Smooth muscle cell (in vitro differentiated cells): ENCODE measurements at regions not wholly inside any gene's neighbourhood (a gene's known extent, or its start where the extent isn't known, plus 50 kb on each side); places are given as distances from the start of the nearest gene placed in this dataset.

Experiments used
- DNase-seq: peaks from one replicate; lab custom pipeline; 2025; ENCODE audit not compliant: unreplicated experiment; lab: John Stamatoyannopoulos, UW
- H2AFZ ChIP-seq: fragments of 200-600 bp; sonication (generic); 2 replicates; pipeline ENCODE4 v1.6.0; 2016; ENCODE audit warnings: antibody characterized with exemption, low read depth, mild to moderate bottlenecking
- H3F3A ChIP-seq: fragments of 200-600 bp; sonication (generic); 2 replicates; pipeline ENCODE4 v1.6.0; 2017; ENCODE audit warnings: antibody characterized with exemption, low read depth
- H3K27ac ChIP-seq: fragments of 200-600 bp; sonication (generic); 2 replicates; pipeline ENCODE4 v1.5.1; 2016; ENCODE audit warnings: low read depth, mild to moderate bottlenecking
- H3K27me3 ChIP-seq: fragments of 200-600 bp; sonication (generic); 2 replicates; pipeline ENCODE4 v1.6.1; 2016; ENCODE audit warnings: low read depth, mild to moderate bottlenecking
- H3K36me3 ChIP-seq: fragments of 200-600 bp; sonication (generic); 2 replicates; pipeline ENCODE4 v1.5.1; 2016; ENCODE audit warnings: low read depth
- H3K4me1 ChIP-seq: fragments of 200-600 bp; sonication (generic); 2 replicates; pipeline ENCODE4 v1.5.1; 2016; ENCODE audit warnings: low read depth
- H3K4me2 ChIP-seq: fragments of 200-600 bp; sonication (generic); 2 replicates; pipeline ENCODE4 v1.6.0; 2016; ENCODE audit warnings: mild to moderate bottlenecking
- H3K4me3 ChIP-seq: fragments of 200-600 bp; sonication (generic); 2 replicates; pipeline ENCODE4 v1.5.1; 2016; ENCODE audit warnings: mild to moderate bottlenecking
- H3K79me2 ChIP-seq: fragments of 200-600 bp; sonication (generic); 2 replicates; pipeline ENCODE4 v1.6.0; 2016; ENCODE audit warnings: low read depth, mild to moderate bottlenecking
- H3K9ac ChIP-seq: fragments of 200-600 bp; sonication (generic); 2 replicates; pipeline ENCODE4 v1.6.0; 2016; ENCODE audit warnings: low read depth
- H3K9me3 ChIP-seq: fragments of 200-600 bp; sonication (generic); replicated peaks from 2 replicates; pipeline ENCODE4 v1.5.1; 2016; ENCODE audit warnings: low read depth
- H4K20me1 ChIP-seq: fragments of 200-600 bp; sonication (generic); 2 replicates; pipeline ENCODE4 v1.6.0; 2016; ENCODE audit warnings: low read depth
- WGBS: methylation state at CpG from one replicate; pipeline ENCODE4 v1.1.7; 2016; ENCODE audit warnings: low lambda C conversion rate; 5-methylcytosine and 5-hydroxymethylcytosine counted together
- TF ChIP-seq, protein P1 (sequence below): fragments of 200-600 bp; sonication (generic); IDR thresholded peaks from 2 replicates; pipeline ENCODE4 v1.5.1; 2017; ENCODE audit warnings: borderline replicate concordance, mild to moderate bottlenecking, antibody characterized with exemption; ENCODE audit not compliant: insufficient read depth, poor library complexity, severe bottlenecking

DNA sequence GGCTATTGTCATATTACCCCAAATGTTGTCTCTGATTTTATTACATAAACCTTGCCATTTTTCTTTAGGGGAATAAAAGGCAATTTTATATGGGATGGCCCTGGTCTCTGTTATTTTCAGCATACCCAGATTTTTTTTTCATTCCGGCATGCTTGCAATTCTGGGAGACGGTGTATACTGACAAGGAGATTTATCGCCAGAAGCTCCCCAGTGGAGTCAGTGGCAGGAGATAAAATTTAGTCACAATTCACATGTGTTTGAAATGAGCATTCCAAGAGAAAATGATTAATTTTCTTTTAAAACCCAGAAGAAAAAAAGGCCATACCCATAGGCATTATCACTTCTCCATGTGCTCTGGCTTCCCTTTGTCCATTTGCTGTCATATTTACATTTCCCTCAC lies 250.8 kb upstream of the RSPO3 start:
- no peak overlapping the region for H3K4me3 ChIP-seq
- H4K20me1 ChIP-seq, result no peaks in the 10 kb centered on the region
- 87% methylated on average over 3 of the region's 3 CpGs for WGBS
- H3K36me3 ChIP-seq, result no peaks in the 10 kb centered on the region
- no peak overlapping the region for H3K27ac ChIP-seq
- no peak overlapping the region for H3K4me2 ChIP-seq
- no peaks in the 10 kb centered on the region for H3K27me3 ChIP-seq
- no peak for DNase-seq
- TF ChIP-seq, protein P1, sequence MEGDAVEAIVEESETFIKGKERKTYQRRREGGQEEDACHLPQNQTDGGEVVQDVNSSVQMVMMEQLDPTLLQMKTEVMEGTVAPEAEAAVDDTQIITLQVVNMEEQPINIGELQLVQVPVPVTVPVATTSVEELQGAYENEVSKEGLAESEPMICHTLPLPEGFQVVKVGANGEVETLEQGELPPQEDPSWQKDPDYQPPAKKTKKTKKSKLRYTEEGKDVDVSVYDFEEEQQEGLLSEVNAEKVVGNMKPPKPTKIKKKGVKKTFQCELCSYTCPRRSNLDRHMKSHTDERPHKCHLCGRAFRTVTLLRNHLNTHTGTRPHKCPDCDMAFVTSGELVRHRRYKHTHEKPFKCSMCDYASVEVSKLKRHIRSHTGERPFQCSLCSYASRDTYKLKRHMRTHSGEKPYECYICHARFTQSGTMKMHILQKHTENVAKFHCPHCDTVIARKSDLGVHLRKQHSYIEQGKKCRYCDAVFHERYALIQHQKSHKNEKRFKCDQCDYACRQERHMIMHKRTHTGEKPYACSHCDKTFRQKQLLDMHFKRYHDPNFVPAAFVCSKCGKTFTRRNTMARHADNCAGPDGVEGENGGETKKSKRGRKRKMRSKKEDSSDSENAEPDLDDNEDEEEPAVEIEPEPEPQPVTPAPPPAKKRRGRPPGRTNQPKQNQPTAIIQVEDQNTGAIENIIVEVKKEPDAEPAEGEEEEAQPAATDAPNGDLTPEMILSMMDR, result no peak
- no peaks in the 10 kb centered on the region for H3K79me2 ChIP-seq
- H3K9me3 ChIP-seq, result no peaks in the 10 kb centered on the region
- no peak overlapping the region for H2AFZ ChIP-seq
- no peaks in the 10 kb centered on the region for H3F3A ChIP-seq
- no peak overlapping the region for H3K9ac ChIP-seq
- no peaks in the 10 kb centered on the region for H3K4me1 ChIP-seq

DNA sequence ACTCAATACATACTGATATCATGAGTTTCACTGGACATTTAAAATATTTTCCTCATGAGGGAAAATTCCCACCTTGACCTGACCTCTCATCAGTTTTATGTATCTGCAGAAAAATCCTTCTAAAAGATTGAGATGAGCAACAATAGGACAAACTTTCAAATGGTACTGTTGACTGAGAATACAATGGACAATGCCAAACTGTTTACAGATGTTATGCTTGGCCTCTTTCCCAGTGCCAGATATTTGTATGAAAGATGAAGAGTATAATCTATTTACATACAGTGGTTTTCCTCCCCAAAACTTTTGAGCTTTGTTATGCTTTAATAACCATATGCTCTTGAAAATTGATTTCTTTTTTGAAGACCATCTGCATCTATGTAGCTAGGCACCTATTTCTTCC lies 245.1 kb upstream of the RSPO3 start:
- Histone ChIP-seq H3K79me2 (no peaks in the 10 kb centered on the region), H3K4me1 (no peaks in the 10 kb centered on the region), H2AFZ (no peak overlapping the region), H3K36me3 (no peaks in the 10 kb centered on the region), H3K4me2 (no peak overlapping the region), H3K9me3 (no peaks in the 10 kb centered on the region), H3K4me3 (no peak overlapping the region), H3K9ac (no peak overlapping the region), H3F3A (no peaks in the 10 kb centered on the region), H3K27ac (no peak overlapping the region), H4K20me1 (no peaks in the 10 kb centered on the region), H3K27me3 (no peaks in the 10 kb centered on the region)
- no peak for DNase-seq
- TF ChIP-seq, protein P1, result no peak

DNA sequence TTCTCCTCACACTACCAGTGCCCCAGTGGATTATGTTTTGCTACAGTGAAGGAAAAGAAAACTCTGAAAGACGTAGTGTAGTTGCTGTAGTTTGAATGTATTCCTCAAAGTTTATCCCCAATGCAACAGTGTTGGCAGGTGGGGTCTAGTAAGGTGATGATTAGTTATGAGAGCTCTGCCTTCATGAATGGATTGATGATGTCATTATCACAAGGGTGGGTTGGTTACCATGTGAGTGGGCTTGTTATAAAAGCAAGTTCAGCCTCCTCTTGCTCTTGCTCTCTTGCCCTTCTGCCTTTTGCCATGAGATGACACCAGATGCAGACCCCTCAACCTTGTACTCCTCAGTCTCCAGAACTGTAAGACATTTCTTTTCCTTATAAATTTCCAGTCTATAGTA lies 244.7 kb upstream of the RSPO3 start:
- H4K20me1 ChIP-seq, result no peaks in the 10 kb centered on the region
- no peaks in the 10 kb centered on the region for H3K4me1 ChIP-seq
- no peaks in the 10 kb centered on the region for H3K79me2 ChIP-seq
- no peak for DNase-seq
- H3K36me3 ChIP-seq, result no peaks in the 10 kb centered on the region
- no peak overlapping the region for H3K4me3 ChIP-seq
- H2AFZ ChIP-seq, result no peak overlapping the region
- H3F3A ChIP-seq, result no peaks in the 10 kb centered on the region
- TF ChIP-seq, protein P1, result no peak
- H3K27me3 ChIP-seq, result no peaks in the 10 kb centered on the region
- 87% methylated on average over 1 of the region's 1 CpG for WGBS
- no peak overlapping the region for H3K27ac ChIP-seq
- no peaks in the 10 kb centered on the region for H3K9me3 ChIP-seq
- H3K9ac ChIP-seq, result no peak overlapping the region
- no peak overlapping the region for H3K4me2 ChIP-seq

DNA sequence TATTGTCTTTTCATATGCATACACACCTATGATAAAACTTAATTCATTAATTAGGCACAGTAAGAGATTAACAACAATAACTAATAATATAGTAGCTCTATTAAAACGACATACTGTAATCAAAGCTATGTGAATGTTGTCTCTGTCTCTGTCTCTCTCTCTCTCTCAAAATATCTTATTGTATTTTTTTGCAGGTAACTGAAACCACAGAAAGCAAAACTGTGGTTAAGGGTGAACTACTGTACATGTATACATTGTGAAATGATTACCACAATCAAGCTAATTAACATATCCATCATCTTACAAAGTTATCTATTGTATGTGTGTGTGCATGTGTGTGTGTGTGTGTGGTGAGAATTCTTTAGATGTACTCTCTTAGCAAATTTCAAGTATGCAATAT lies 242.0 kb upstream of the RSPO3 start:
- no peak overlapping the region for H3K4me3 ChIP-seq
- WGBS, result 68% methylated on average over 1 of the region's 1 CpG
- no peaks in the 10 kb centered on the region for H3F3A ChIP-seq
- no peak overlapping the region for H3K27ac ChIP-seq
- no peaks in the 10 kb centered on the region for H3K27me3 ChIP-seq
- no peaks in the 10 kb centered on the region for H3K79me2 ChIP-seq
- H3K36me3 ChIP-seq, result no peaks in the 10 kb centered on the region
- H3K9me3 ChIP-seq, result no peaks in the 10 kb centered on the region
- no peaks in the 10 kb centered on the region for H4K20me1 ChIP-seq
- H3K4me1 ChIP-seq, result no peaks in the 10 kb centered on the region
- H3K4me2 ChIP-seq, result no peak overlapping the region
- H2AFZ ChIP-seq, result no peak overlapping the region
- H3K9ac ChIP-seq, result no peak overlapping the region
- TF ChIP-seq, protein P1, result no peak
- DNase-seq, result no peak
